ENCODE measurements at regions not wholly inside any gene's neighbourhood (a gene's known extent, or its start where the extent isn't known, plus 50 kb on each side); places are given as distances from the start of the nearest gene placed in this dataset.

DNA sequence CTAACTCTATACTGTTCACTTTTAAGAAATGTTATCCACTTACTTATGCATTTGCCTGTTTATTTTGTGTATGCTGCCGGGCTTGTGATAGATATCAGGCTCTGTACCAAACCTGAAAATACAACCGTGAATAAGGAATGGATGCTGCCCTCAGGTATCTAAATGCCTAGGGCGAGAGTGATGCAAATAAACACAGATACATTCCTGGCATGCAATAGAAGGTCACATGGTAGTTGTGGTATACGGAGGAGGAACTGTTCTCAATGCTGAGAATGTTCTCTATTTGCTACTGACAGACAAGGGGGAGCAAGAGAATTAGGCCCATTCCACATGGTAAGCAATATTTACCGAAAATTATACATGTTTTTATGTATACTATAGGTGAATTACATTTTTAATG lies 227.8 kb downstream of the ICE1 start:
- Histone ChIP-seq H3K27ac (ENCODE audit: control insufficient read depth, insufficient read depth, low read length) (no peak overlapping the region), H4K20me1 (ENCODE audit: control insufficient read depth, extremely low read depth, insufficient read depth, low read length) (no peaks in the 10 kb centered on the region), H3K79me2 (ENCODE audit: control insufficient read depth, insufficient read depth, low read length) (no peaks in the 10 kb centered on the region), H2AFZ (ENCODE audit: control insufficient read depth, low read length) (no peak overlapping the region), H3K9me3 (ENCODE audit: control insufficient read depth, low read depth, low read length) (peaks cover 3% of the 10 kb centered on the region), H3K4me3 (ENCODE audit: control insufficient read depth in 2 of 3, extremely low read depth in 1 of 3, insufficient read depth in 2 of 3, low read depth in 1 of 3, low read length in 3 of 3) (no peak overlapping the region), H3K27me3 (ENCODE audit: control insufficient read depth, extremely low read depth, insufficient read depth, low read length) (no peaks in the 10 kb centered on the region), H3K36me3 (ENCODE audit: control insufficient read depth in 2 of 2, extremely low read depth in 1 of 2, insufficient read depth in 2 of 2, low read length in 2 of 2) (no peaks in the 10 kb centered on the region), H3K4me1 (ENCODE audit: control insufficient read depth, extremely low read depth, insufficient read depth, low read length) (no peaks in the 10 kb centered on the region), H3K4me2 (ENCODE audit: control insufficient read depth, extremely low read depth, insufficient read depth, low read depth, low read length) (no peak overlapping the region), H3K9me1 (ENCODE audit: control insufficient read depth, extremely low read depth, insufficient read depth, low read length) (no peaks in the 10 kb centered on the region), H3K9ac (ENCODE audit: control insufficient read depth, extremely low read depth, insufficient read depth, low read length) (no peak overlapping the region)
- dilution Hi-C loops (cut with MboI; ENCODE audit: extremely low pct_ligation_motif_present, low sequenced_read_pairs): no loop called here
- FAIRE-seq: no peak
- no peak for DNase-seq (ENCODE audit: low read depth, low spot score)
- TF ChIP-seq, protein P1, sequence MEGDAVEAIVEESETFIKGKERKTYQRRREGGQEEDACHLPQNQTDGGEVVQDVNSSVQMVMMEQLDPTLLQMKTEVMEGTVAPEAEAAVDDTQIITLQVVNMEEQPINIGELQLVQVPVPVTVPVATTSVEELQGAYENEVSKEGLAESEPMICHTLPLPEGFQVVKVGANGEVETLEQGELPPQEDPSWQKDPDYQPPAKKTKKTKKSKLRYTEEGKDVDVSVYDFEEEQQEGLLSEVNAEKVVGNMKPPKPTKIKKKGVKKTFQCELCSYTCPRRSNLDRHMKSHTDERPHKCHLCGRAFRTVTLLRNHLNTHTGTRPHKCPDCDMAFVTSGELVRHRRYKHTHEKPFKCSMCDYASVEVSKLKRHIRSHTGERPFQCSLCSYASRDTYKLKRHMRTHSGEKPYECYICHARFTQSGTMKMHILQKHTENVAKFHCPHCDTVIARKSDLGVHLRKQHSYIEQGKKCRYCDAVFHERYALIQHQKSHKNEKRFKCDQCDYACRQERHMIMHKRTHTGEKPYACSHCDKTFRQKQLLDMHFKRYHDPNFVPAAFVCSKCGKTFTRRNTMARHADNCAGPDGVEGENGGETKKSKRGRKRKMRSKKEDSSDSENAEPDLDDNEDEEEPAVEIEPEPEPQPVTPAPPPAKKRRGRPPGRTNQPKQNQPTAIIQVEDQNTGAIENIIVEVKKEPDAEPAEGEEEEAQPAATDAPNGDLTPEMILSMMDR (optimal IDR thresholded peaks at IDR 0.05 in 1 of 3, IDR thresholded peaks at IDR 0.05 in 1 of 3, conservative IDR thresholded peaks at IDR 0.05 in 1 of 3; ENCODE audit: extremely low read depth in 1 of 3, insufficient read depth in 2 of 3, low read length in 3 of 3): no peak
- no peak for TF ChIP-seq EZH2 (IDR thresholded peaks at IDR 0.05; ENCODE audit: low read length)

DNA sequence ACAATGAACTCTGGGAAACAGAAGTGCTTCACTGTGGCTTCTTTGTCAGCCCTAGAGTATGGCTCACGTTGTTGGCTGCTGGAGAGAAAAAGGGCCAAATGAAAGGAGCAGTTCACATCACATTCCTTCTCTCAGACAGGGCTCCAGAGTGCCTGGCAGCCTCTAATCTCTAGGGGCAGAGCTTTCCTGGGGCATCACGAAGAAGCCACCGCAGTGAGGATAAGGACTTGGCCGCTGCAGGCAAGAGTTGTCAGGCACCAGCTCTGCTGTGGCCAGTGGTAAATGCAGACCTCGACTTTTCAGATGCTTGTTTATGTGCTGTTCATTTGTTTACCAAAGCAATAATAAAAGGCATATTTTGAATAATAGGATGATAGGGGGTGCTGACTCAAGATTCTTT lies 227.2 kb downstream of the ICE1 start:
- H3K9me3 ChIP-seq (ENCODE audit: control insufficient read depth, low read depth, low read length): peaks cover 3% of the 10 kb centered on the region
- no peak overlapping the region for H2AFZ ChIP-seq (ENCODE audit: control insufficient read depth, low read length)
- dilution Hi-C loops (cut with MboI; ENCODE audit: extremely low pct_ligation_motif_present, low sequenced_read_pairs): no loop called here
- no peaks in the 10 kb centered on the region for H3K36me3 ChIP-seq (ENCODE audit: control insufficient read depth in 2 of 2, extremely low read depth in 1 of 2, insufficient read depth in 2 of 2, low read length in 2 of 2)
- no peaks in the 10 kb centered on the region for H3K9me1 ChIP-seq (ENCODE audit: control insufficient read depth, extremely low read depth, insufficient read depth, low read length)
- H3K4me2 ChIP-seq (ENCODE audit: control insufficient read depth, extremely low read depth, insufficient read depth, low read depth, low read length): no peak overlapping the region
- no peaks in the 10 kb centered on the region for H3K4me1 ChIP-seq (ENCODE audit: control insufficient read depth, extremely low read depth, insufficient read depth, low read length)
- no peaks in the 10 kb centered on the region for H3K27me3 ChIP-seq (ENCODE audit: control insufficient read depth, extremely low read depth, insufficient read depth, low read length)
- FAIRE-seq (no peak), DNase-seq (ENCODE audit: low read depth, low spot score) (no peak)
- H3K4me3 ChIP-seq (ENCODE audit: control insufficient read depth in 2 of 3, extremely low read depth in 1 of 3, insufficient read depth in 2 of 3, low read depth in 1 of 3, low read length in 3 of 3): no peak overlapping the region
- no peaks in the 10 kb centered on the region for H3K79me2 ChIP-seq (ENCODE audit: control insufficient read depth, insufficient read depth, low read length)
- H3K27ac ChIP-seq (ENCODE audit: control insufficient read depth, insufficient read depth, low read length): no peak overlapping the region
- no peak overlapping the region for H3K9ac ChIP-seq (ENCODE audit: control insufficient read depth, extremely low read depth, insufficient read depth, low read length)
- no peaks in the 10 kb centered on the region for H4K20me1 ChIP-seq (ENCODE audit: control insufficient read depth, extremely low read depth, insufficient read depth, low read length)
- no peak for TF ChIP-seq EZH2 (IDR thresholded peaks at IDR 0.05; ENCODE audit: low read length)
- TF ChIP-seq, protein P1 (optimal IDR thresholded peaks at IDR 0.05 in 1 of 3, IDR thresholded peaks at IDR 0.05 in 1 of 3, conservative IDR thresholded peaks at IDR 0.05 in 1 of 3; ENCODE audit: extremely low read depth in 1 of 3, insufficient read depth in 2 of 3, low read length in 3 of 3): no peak

Data from keratinocyte (primary cell).